Type B pancreatic cell (in vitro differentiated cells): ENCODE measurements at regions not wholly inside any gene's neighbourhood (a gene's known extent, or its start where the extent isn't known, plus 50 kb on each side); places are given as distances from the start of the nearest gene placed in this dataset.

Source experiments
- DNase-seq: peaks from one replicate; pipeline ENCODE4 v3.0.0; 2021; ENCODE audit warnings: mixed read lengths; ENCODE audit not compliant: unreplicated experiment; ENCODE audit errors: extremely low spot score
- H3K27ac Mint-ChIP-seq: 2 replicates; pipeline ENCODE4 v1.8.0; 2021; ENCODE audit warnings: mild to moderate bottlenecking, mixed read lengths
- H3K27me3 Mint-ChIP-seq: 2 replicates; pipeline ENCODE4 v1.8.0; 2021; ENCODE audit warnings: mixed read lengths
- H3K36me3 Mint-ChIP-seq: 2 replicates; pipeline ENCODE4 v1.8.0; 2021; ENCODE audit warnings: mixed read lengths
- H3K4me1 Mint-ChIP-seq: one replicate; pipeline ENCODE4 v1.8.0; 2021; ENCODE audit warnings: mixed read lengths; ENCODE audit not compliant: unreplicated experiment
- H3K4me3 Mint-ChIP-seq: 2 replicates; pipeline ENCODE4 v1.8.0; 2021; ENCODE audit warnings: mild to moderate bottlenecking, mixed read lengths
- H3K9me3 Mint-ChIP-seq: 2 replicates; pipeline ENCODE4 v1.8.0; 2021; ENCODE audit warnings: mixed read lengths
- TF ChIP-seq, protein P1 (sequence below): fragments of 200-600 bp; sonication (generic); conservative IDR thresholded peaks from 2 replicates; pipeline ENCODE4 v1.5.0; 2021; ENCODE audit warnings: antibody characterized with exemption, mild to moderate bottlenecking

DNA sequence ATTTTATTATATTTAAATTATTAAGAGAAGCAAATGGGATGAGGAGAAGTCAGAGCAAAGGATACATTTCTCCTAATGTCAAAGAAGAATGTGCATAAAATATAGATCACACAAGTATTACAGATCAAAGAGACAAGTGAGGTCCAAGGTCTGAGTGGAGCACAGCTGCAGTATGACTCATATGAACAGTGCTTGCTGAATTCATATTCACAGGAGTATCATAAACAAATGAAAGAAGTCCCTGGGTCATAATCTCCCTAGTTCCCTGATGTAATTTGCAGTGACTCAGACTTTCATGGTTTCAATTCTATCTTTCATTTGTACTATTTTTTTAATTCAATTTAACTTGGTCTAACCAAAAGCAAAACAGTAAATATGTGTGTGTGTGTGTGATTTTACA is 499.0 kb upstream of the CCDC179 start:
- no peak for DNase-seq
- H3K9me3 Mint-ChIP-seq: no peaks in the 10 kb centered on the region
- no peaks in the 10 kb centered on the region for H3K4me1 Mint-ChIP-seq
- no peak overlapping the region for H3K4me3 Mint-ChIP-seq
- no peaks in the 10 kb centered on the region for H3K36me3 Mint-ChIP-seq
- H3K27me3 Mint-ChIP-seq: no peaks in the 10 kb centered on the region
- TF ChIP-seq, protein P1, sequence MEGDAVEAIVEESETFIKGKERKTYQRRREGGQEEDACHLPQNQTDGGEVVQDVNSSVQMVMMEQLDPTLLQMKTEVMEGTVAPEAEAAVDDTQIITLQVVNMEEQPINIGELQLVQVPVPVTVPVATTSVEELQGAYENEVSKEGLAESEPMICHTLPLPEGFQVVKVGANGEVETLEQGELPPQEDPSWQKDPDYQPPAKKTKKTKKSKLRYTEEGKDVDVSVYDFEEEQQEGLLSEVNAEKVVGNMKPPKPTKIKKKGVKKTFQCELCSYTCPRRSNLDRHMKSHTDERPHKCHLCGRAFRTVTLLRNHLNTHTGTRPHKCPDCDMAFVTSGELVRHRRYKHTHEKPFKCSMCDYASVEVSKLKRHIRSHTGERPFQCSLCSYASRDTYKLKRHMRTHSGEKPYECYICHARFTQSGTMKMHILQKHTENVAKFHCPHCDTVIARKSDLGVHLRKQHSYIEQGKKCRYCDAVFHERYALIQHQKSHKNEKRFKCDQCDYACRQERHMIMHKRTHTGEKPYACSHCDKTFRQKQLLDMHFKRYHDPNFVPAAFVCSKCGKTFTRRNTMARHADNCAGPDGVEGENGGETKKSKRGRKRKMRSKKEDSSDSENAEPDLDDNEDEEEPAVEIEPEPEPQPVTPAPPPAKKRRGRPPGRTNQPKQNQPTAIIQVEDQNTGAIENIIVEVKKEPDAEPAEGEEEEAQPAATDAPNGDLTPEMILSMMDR: no peak
- H3K27ac Mint-ChIP-seq: peak overlapping the region; percentile 46

DNA sequence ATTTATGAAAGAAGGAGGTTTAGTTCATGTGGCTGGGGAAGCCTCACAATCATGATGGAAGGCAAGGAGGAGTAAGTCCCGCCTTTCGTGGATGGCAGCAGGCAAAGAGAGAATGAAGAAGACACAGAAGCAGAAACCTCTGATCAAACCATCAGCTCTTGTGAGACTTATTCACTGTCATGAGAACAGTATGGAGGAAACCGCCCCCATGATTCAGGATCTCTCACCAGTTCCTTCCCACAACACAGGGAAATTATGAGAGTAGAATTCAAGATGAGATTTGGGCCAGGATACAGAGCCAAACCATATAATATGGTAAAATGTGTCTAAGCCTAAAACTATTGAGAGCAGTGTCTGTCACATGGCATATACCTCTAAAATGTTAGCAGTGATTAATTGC is 503.8 kb upstream of the CCDC179 start:
- no peaks in the 10 kb centered on the region for H3K27me3 Mint-ChIP-seq
- H3K9me3 Mint-ChIP-seq: no peaks in the 10 kb centered on the region
- no peaks in the 10 kb centered on the region for H3K4me1 Mint-ChIP-seq
- H3K36me3 Mint-ChIP-seq: no peaks in the 10 kb centered on the region
- TF ChIP-seq, protein P1: no peak
- no peak overlapping the region for H3K27ac Mint-ChIP-seq
- H3K4me3 Mint-ChIP-seq: no peak overlapping the region
- DNase-seq: no peak

DNA sequence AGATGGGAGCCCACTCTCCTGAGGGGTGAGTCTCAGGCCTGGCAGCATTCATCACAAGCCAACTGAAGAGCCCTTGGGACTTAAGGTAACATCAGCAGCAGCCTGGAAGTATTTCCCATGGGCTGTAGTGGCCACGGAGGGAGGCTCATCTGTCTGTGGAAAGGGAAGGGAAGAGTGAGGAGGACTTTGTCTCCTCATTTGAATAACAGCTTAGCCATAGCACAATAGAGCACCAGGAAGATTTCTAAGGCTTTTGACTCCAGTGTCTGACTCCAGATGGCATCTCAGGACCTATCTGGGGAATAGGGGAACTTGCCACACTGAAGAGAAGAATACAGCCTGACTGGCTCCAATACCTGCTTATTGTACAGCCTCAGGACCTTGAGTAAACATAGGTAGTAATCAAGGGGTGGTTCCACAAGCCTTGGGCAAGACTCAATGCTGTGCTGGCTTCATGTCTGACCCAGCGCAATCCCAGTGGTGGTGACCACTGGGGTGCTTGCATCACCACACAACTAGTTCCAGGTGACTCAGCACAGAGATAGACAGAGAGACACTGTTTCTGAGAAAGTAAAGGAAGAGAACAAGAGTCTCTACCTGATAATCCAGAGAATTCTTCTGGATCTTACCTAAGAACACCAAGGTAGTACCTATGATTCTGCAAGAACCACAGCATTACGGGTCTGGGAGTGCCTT is 510.5 kb upstream of the CCDC179 start:
- Mint-ChIP-seq H3K36me3 (no peaks in the 10 kb centered on the region), H3K27me3 (no peaks in the 10 kb centered on the region), H3K9me3 (no peaks in the 10 kb centered on the region), H3K4me3 (no peak overlapping the region), H3K27ac (no peak overlapping the region), H3K4me1 (no peaks in the 10 kb centered on the region)
- no peak for DNase-seq
- TF ChIP-seq, protein P1: no peak

DNA sequence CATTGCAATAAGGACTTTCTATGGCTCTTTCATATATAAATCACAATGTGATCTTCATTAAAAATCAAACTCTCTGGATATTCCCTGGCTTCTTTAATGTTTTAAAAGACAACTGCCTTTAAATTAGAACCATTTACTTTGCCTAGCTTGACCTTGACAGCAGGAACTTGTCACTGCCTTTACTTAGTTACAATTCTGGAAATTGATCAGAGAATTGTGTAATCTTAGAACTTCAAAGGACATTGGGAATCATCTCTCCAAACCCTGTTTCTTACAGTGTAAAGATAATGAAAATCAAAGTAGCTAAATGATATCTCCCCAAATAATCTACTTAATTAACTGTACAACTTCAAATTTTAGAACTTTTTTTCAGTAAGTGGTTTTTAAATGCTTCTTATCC is 517.6 kb upstream of the CCDC179 start:
- DNase-seq: no peak
- Mint-ChIP-seq H3K4me1 (peaks cover 5% of the 10 kb centered on the region), H3K27ac (no peak overlapping the region), H3K9me3 (peaks cover 9% of the 10 kb centered on the region), H3K36me3 (no peaks in the 10 kb centered on the region), H3K4me3 (no peak overlapping the region), H3K27me3 (no peaks in the 10 kb centered on the region)
- TF ChIP-seq, protein P1: no peak

DNA sequence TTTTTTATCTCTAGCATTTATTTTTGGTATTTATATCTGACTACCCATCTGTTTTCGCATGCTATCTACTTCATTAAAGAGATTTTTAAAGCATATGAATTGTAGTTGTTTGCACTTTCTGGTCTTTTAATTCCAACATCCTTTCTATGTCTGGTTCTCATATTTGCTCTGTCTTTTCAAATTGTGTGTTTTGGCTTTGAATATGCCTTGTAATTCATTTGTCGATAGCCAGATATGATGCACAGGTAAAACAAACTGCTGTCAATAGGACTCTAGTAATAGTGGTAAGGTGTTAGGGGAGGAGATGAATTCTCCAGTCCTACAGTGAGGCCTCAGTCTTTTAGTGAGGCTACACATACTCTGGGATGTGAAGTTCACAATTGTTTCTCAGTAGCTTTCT is 530.8 kb upstream of the CCDC179 start:
- no peak overlapping the region for H3K27ac Mint-ChIP-seq
- H3K4me3 Mint-ChIP-seq: no peak overlapping the region
- no peaks in the 10 kb centered on the region for H3K4me1 Mint-ChIP-seq
- H3K9me3 Mint-ChIP-seq: no peaks in the 10 kb centered on the region
- no peak for DNase-seq
- H3K27me3 Mint-ChIP-seq: no peaks in the 10 kb centered on the region
- TF ChIP-seq, protein P1: no peak
- H3K36me3 Mint-ChIP-seq: no peaks in the 10 kb centered on the region

DNA sequence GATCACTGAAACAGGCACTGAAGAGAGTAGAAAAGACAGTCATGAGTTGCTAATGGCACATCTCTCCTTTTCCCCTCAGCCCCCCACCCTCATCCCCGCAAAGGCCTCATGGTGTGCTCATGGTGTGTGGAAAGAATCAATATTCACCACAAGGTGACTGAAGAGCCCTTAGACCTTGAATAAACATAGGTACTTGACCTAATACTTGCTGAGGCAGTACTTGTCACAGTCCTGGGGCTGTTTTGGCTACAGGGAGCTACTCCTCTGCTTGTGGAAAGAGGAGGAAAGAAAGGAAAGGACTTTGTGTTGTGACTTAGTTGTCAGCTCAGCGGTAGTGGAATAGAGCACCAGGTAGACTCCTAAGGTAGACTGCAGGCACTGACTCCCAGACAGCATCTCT is 537.8 kb upstream of the CCDC179 start:
- TF ChIP-seq, protein P1: no peak
- H3K4me3 Mint-ChIP-seq: no peak overlapping the region
- H3K4me1 Mint-ChIP-seq: no peaks in the 10 kb centered on the region
- H3K9me3 Mint-ChIP-seq: no peaks in the 10 kb centered on the region
- no peaks in the 10 kb centered on the region for H3K36me3 Mint-ChIP-seq
- no peak overlapping the region for H3K27ac Mint-ChIP-seq
- no peak for DNase-seq
- H3K27me3 Mint-ChIP-seq: no peaks in the 10 kb centered on the region
